WTC11 (cell line): ENCODE measurements at regions not wholly inside any gene's neighbourhood (a gene's known extent, or its start where the extent isn't known, plus 50 kb on each side); places are given as distances from the start of the nearest gene placed in this dataset.

Experiments
- ATAC-seq: fragments of 200-7000 bp; cut with Tn5 transposase; 2 replicates; pipeline ENCODE4 v1.10.0; 2021; ENCODE audit warnings: mild to moderate bottlenecking, moderate library complexity
- CTCF ChIA-PET: fragments of 300-600 bp; sonication (Branson Sonifier 250); formaldehyde crosslinking; loops from one replicate; lab custom pipeline; 2021; ENCODE audit warnings: antibody characterized with exemption; lab: Charles Lee
- POLR2A ChIA-PET: fragments of 350-600 bp; sonication (Branson Sonifier 250); formaldehyde crosslinking; loops from one replicate; lab custom pipeline; 2021; ENCODE audit warnings: antibody characterized with exemption; lab: Charles Lee
- DNase-seq: peaks from one replicate; pipeline ENCODE4 v3.0.0; 2021; ENCODE audit warnings: low spot score
- H3K27ac Mint-ChIP-seq: 2 replicates; pipeline ENCODE4 v1.8.0; 2021; ENCODE audit warnings: mixed read lengths
- H3K27me3 Mint-ChIP-seq: 2 replicates; pipeline ENCODE4 v1.8.0; 2021; ENCODE audit warnings: low read depth, mild to moderate bottlenecking, moderate library complexity, mixed read lengths
- H3K36me3 Mint-ChIP-seq: 2 replicates; pipeline ENCODE4 v1.8.0; 2021; ENCODE audit warnings: mixed read lengths
- H3K4me1 Mint-ChIP-seq: 2 replicates; pipeline ENCODE4 v1.8.0; 2022; ENCODE audit warnings: mixed read lengths
- H3K4me3 Mint-ChIP-seq: 2 replicates; pipeline ENCODE4 v1.8.0; 2021; ENCODE audit warnings: mild to moderate bottlenecking, moderate library complexity, mixed read lengths
- H3K9me3 Mint-ChIP-seq: 2 replicates; pipeline ENCODE4 v1.8.0; 2021; ENCODE audit warnings: mixed read lengths
- AR ChIP-seq: fragments of 250-450 bp; sonication (Bioruptor Pico); IDR thresholded peaks from 2 replicates; pipeline ENCODE4 v1.9.0; 2021; ENCODE audit warnings: mild to moderate bottlenecking
- ESRRA ChIP-seq: sonication (generic); formaldehyde crosslinking; IDR thresholded peaks from 2 replicates; pipeline ENCODE4 v1.8.1; 2022; ENCODE audit warnings: mild to moderate bottlenecking, missing genetic modification reagents, borderline replicate concordance
- ETV6 ChIP-seq: sonication (generic); formaldehyde crosslinking; IDR thresholded peaks from 2 replicates; pipeline ENCODE4 v1.8.1; 2022; ENCODE audit warnings: mild to moderate bottlenecking, missing genetic modification reagents
- FOXP1 ChIP-seq: sonication (generic); formaldehyde crosslinking; IDR thresholded peaks from 2 replicates; pipeline ENCODE4 v1.8.0; 2022; ENCODE audit warnings: missing genetic modification reagents, mild to moderate bottlenecking, moderate library complexity, borderline replicate concordance
- GRHL2 ChIP-seq: fragments of 250-450 bp; sonication (Bioruptor Pico); IDR thresholded peaks from 2 replicates; pipeline ENCODE4 v1.8.0; 2022; ENCODE audit warnings: mild to moderate bottlenecking, moderate library complexity; ENCODE audit not compliant: insufficient replicate concordance, severe bottlenecking
- HMGA2 ChIP-seq: fragments of 250-450 bp; sonication (Bioruptor Pico); IDR thresholded peaks from 2 replicates; pipeline ENCODE4 v1.4.0; 2021; ENCODE audit warnings: mild to moderate bottlenecking, moderate library complexity
- KAT7 ChIP-seq: sonication (generic); formaldehyde crosslinking; IDR thresholded peaks from 2 replicates; pipeline ENCODE4 v1.8.1; 2023; ENCODE audit warnings: missing genetic modification reagents, mild to moderate bottlenecking, borderline replicate concordance
- NFE2L1 ChIP-seq: sonication (generic); formaldehyde crosslinking; IDR thresholded peaks from 2 replicates; pipeline ENCODE4 v1.8.1; 2023; ENCODE audit warnings: missing genetic modification reagents
- NFYB ChIP-seq: sonication (generic); formaldehyde crosslinking; conservative IDR thresholded peaks from 2 replicates; pipeline ENCODE4 v1.8.0; 2022; ENCODE audit warnings: low read depth, missing genetic modification reagents
- NR3C1 ChIP-seq: sonication (generic); formaldehyde crosslinking; conservative IDR thresholded peaks from 2 replicates; pipeline ENCODE4 v1.8.1; 2023; ENCODE audit warnings: low read depth, mild to moderate bottlenecking, missing genetic modification reagents
- PRRX2 ChIP-seq: fragments of 250-450 bp; sonication (Bioruptor Pico); IDR thresholded peaks from 2 replicates; pipeline ENCODE4 v1.8.0; 2021; ENCODE audit warnings: mild to moderate bottlenecking
- RELA ChIP-seq: sonication (generic); formaldehyde crosslinking; IDR thresholded peaks from 2 replicates; pipeline ENCODE4 v1.8.1; 2022; ENCODE audit warnings: missing genetic modification reagents, mild to moderate bottlenecking, borderline replicate concordance
- SMAD3 ChIP-seq: sonication (generic); formaldehyde crosslinking; IDR thresholded peaks from 2 replicates; pipeline ENCODE4 v1.8.0; 2022; ENCODE audit warnings: missing genetic modification reagents, mild to moderate bottlenecking, borderline replicate concordance
- SP1 ChIP-seq: sonication (generic); formaldehyde crosslinking; conservative IDR thresholded peaks from 2 replicates; pipeline ENCODE4 v1.8.1; 2022; ENCODE audit warnings: missing genetic modification reagents
- TCF7 ChIP-seq: sonication (generic); formaldehyde crosslinking; IDR thresholded peaks from 2 replicates; pipeline ENCODE4 v1.8.0; 2022; ENCODE audit warnings: mild to moderate bottlenecking, low read depth, missing genetic modification reagents, moderate library complexity
- TEAD1 ChIP-seq: sonication (generic); formaldehyde crosslinking; IDR thresholded peaks from 2 replicates; pipeline ENCODE4 v1.8.0; 2022; ENCODE audit warnings: mild to moderate bottlenecking, missing genetic modification reagents
- ZMAT4 ChIP-seq: fragments of 250-450 bp; sonication (Bioruptor Pico); IDR thresholded peaks from 2 replicates; pipeline ENCODE4 v1.9.0; 2021; ENCODE audit warnings: mild to moderate bottlenecking
- ZNF138 ChIP-seq: sonication (generic); formaldehyde crosslinking; conservative IDR thresholded peaks from 2 replicates; pipeline ENCODE4 v1.8.1; 2022; ENCODE audit warnings: mild to moderate bottlenecking, moderate library complexity, missing genetic modification reagents
- ZNF281 ChIP-seq: sonication (generic); formaldehyde crosslinking; IDR thresholded peaks from 2 replicates; pipeline ENCODE4 v1.8.0; 2023; ENCODE audit warnings: mild to moderate bottlenecking, missing genetic modification reagents
- ZNF317 ChIP-seq: sonication (generic); formaldehyde crosslinking; IDR thresholded peaks from 2 replicates; pipeline ENCODE4 v1.8.1; 2023; ENCODE audit warnings: low read depth, mild to moderate bottlenecking, moderate library complexity, missing genetic modification reagents, borderline replicate concordance
- ZNF423 ChIP-seq: fragments of 250-450 bp; sonication (Bioruptor Pico); IDR thresholded peaks from 2 replicates; pipeline ENCODE4 v2.1.2; 2022; ENCODE audit warnings: mild to moderate bottlenecking, moderate library complexity
- ZNF671 ChIP-seq: fragments of 250-450 bp; sonication (Bioruptor Pico); IDR thresholded peaks from 2 replicates; pipeline ENCODE4 v1.8.0; 2021; ENCODE audit warnings: mild to moderate bottlenecking
- TF ChIP-seq, protein P1 (sequence below): fragments of 250-450 bp; sonication (Bioruptor Pico); IDR thresholded peaks from 2 replicates; pipeline ENCODE4 v2.1.2; 2022; ENCODE audit warnings: mild to moderate bottlenecking, moderate library complexity
- TF ChIP-seq, protein P2 (sequence below): fragments of 200-600 bp; IDR thresholded peaks from 2 replicates; pipeline ENCODE4 v1.8.0; 2022; ENCODE audit warnings: antibody characterized with exemption
- TF ChIP-seq, protein P3 (sequence below): sonication (generic); formaldehyde crosslinking; IDR thresholded peaks from 2 replicates; pipeline ENCODE4 v1.8.0; 2023; ENCODE audit warnings: missing genetic modification reagents

GRCh38 chr14:62141139-62141538 is 378.9 kb downstream of the SNAPC1 start (continued):
- TF ChIP-seq GRHL2, result no peak

- H3K4me1 Mint-ChIP-seq, result peaks cover 5% of the 10 kb centered on the region
- H3K9me3 Mint-ChIP-seq, result peaks cover 21% of the 10 kb centered on the region
- H3K27me3 Mint-ChIP-seq, result no peaks in the 10 kb centered on the region
- H3K36me3 Mint-ChIP-seq, result peaks cover 16% of the 10 kb centered on the region
- no peak overlapping the region for H3K4me3 Mint-ChIP-seq
- DNase-seq, result no peak
- no peak for ATAC-seq
- ChIA-PET POLR2A (no interaction called here), CTCF (no interaction called here)
- TF ChIP-seq ESRRA (CRISPR knock-in tag) (no peak), ZNF138 (CRISPR knock-in tag) (no peak), PRRX2 (no peak), ZMAT4 (CRISPR knock-in tag) (no peak), HMGA2 (CRISPR knock-in tag) (no peak), GRHL2 (no peak), SP1 (CRISPR knock-in tag) (no peak), NFYB (no peak), NR3C1 (CRISPR knock-in tag) (no peak), TCF7 (CRISPR knock-in tag) (no peak), SMAD3 (CRISPR knock-in tag) (no peak), ETV6 (CRISPR knock-in tag) (no peak)
- TF ChIP-seq, protein P1, sequence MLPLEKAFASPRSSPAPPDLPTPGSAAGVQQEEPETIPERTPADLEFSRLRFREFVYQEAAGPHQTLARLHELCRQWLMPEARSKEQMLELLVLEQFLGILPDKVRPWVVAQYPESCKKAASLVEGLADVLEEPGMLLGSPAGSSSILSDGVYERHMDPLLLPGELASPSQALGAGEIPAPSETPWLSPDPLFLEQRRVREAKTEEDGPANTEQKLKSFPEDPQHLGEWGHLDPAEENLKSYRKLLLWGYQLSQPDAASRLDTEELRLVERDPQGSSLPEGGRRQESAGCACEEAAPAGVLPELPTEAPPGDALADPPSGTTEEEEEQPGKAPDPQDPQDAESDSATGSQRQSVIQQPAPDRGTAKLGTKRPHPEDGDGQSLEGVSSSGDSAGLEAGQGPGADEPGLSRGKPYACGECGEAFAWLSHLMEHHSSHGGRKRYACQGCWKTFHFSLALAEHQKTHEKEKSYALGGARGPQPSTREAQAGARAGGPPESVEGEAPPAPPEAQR (CRISPR knock-in tag), result no peak
- TF ChIP-seq, protein P2, sequence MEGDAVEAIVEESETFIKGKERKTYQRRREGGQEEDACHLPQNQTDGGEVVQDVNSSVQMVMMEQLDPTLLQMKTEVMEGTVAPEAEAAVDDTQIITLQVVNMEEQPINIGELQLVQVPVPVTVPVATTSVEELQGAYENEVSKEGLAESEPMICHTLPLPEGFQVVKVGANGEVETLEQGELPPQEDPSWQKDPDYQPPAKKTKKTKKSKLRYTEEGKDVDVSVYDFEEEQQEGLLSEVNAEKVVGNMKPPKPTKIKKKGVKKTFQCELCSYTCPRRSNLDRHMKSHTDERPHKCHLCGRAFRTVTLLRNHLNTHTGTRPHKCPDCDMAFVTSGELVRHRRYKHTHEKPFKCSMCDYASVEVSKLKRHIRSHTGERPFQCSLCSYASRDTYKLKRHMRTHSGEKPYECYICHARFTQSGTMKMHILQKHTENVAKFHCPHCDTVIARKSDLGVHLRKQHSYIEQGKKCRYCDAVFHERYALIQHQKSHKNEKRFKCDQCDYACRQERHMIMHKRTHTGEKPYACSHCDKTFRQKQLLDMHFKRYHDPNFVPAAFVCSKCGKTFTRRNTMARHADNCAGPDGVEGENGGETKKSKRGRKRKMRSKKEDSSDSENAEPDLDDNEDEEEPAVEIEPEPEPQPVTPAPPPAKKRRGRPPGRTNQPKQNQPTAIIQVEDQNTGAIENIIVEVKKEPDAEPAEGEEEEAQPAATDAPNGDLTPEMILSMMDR, result no peak
- TF ChIP-seq, protein P3, sequence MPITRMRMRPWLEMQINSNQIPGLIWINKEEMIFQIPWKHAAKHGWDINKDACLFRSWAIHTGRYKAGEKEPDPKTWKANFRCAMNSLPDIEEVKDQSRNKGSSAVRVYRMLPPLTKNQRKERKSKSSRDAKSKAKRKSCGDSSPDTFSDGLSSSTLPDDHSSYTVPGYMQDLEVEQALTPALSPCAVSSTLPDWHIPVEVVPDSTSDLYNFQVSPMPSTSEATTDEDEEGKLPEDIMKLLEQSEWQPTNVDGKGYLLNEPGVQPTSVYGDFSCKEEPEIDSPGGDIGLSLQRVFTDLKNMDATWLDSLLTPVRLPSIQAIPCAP, result no peak
- TF ChIP-seq, all 79 proteins: peak for 0
- H3K27ac Mint-ChIP-seq, result no peak overlapping the region
Observed at GRCh38 chr14:62143245-62143644, 381.0 kb downstream of the SNAPC1 start.

DNA sequence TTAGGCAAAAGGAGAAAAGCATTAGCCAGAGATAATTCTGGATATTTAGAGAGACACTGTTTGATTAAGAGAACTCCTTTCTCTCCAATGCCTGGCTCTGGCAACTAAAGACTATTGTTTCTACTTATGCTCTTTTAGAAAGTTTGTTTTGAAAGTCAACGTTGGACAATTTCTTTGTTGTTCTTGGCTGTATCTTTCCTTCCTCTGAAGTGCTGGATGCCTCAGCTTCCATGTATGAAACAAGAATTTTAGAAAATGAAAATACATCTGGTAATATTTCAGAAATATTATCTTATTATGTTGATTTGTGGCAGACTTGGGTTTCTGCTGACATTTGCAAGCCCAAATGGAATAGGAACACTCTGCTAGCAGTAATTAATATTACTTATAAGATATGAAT is 382.6 kb downstream of the SNAPC1 start:
- Mint-ChIP-seq H3K27ac (no peak overlapping the region), H3K27me3 (no peaks in the 10 kb centered on the region), H3K4me3 (no peak overlapping the region), H3K4me1 (peaks cover 5% of the 10 kb centered on the region), H3K9me3 (peaks cover 32% of the 10 kb centered on the region), H3K36me3 (peaks cover 25% of the 10 kb centered on the region)
- ChIA-PET CTCF (no interaction called here), POLR2A (no interaction called here)
- ATAC-seq (no peak), DNase-seq (no peak)
- TF ChIP-seq ZNF317 (CRISPR knock-in tag) (no peak), AR (CRISPR knock-in tag) (no peak), KAT7 (CRISPR knock-in tag) (no peak), NFE2L1 (no peak), ZNF423 (CRISPR knock-in tag) (no peak), ZNF281 (CRISPR knock-in tag) (no peak), NR3C1 (CRISPR knock-in tag) (no peak), GRHL2 (no peak), RELA (CRISPR knock-in tag) (no peak), PRRX2 (no peak), FOXP1 (CRISPR knock-in tag) (no peak), ZMAT4 (CRISPR knock-in tag) (no peak), TEAD1 (CRISPR knock-in tag) (no peak), ZNF671 (CRISPR knock-in tag) (no peak)
